ENCODE measurements at regions not wholly inside any gene's neighbourhood (a gene's known extent, or its start where the extent isn't known, plus 50 kb on each side); places are given as distances from the start of the nearest gene placed in this dataset.

- TF ChIP-seq CTCF (IDR thresholded peaks at IDR 0.05): no peak
- DNase-seq (ENCODE audit: low spot score) (no peak), ATAC-seq (ENCODE audit: low FRiP score) (no peak)
These were observed 274.4 kb downstream of the IPMK start for GRCh38 chr10:57993302-57993701.

- DNase-seq (ENCODE audit: low spot score) (no peak), ATAC-seq (ENCODE audit: low FRiP score) (peak; percentile 92)
- no peak for TF ChIP-seq CTCF (IDR thresholded peaks at IDR 0.05)
These were observed 275.2 kb downstream of the IPMK start for GRCh38 chr10:57992321-57993077.

- TF ChIP-seq CTCF (IDR thresholded peaks at IDR 0.05): no peak
- DNase-seq (ENCODE audit: low spot score): no peak
- ATAC-seq (ENCODE audit: low FRiP score): no peak
These were observed 278.7 kb downstream of the IPMK start for GRCh38 chr10:57988964-57989363.

DNA sequence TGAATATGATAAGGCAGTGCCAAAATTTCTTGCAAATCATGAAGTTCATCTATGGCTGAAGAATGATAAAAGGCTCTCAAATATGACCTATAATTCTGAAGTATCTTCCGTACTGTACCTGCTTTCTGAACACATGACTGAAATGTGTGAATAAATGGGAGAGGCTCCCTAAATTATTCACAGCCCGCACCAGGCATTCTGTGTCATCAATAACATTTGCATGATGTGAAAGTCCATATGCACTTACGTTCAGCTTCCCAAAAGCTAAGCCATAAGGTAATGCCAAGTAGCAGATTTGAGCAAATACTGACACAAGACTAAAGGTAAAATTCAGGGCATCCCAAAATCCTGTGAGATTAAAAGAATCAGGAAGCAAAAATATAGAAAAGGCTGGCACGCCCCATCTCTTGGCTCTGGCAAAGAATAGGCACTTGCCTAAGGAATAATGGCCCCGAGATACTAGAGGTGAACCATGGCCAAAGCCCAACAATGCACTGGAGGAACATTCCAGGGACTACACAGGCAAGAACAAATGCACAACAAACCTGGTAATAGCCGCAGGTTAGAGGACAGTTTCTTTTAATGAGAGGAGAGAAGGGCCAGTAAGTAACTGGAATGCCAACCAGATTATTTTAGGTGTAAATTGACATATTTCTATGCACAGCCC, 280.5 kb downstream of the IPMK start:
- no peak for TF ChIP-seq CTCF (IDR thresholded peaks at IDR 0.05)
- ATAC-seq (ENCODE audit: low FRiP score) (no peak), DNase-seq (ENCODE audit: low spot score) (no peak)

GRCh38 chr10:57986422-57986821, 281.3 kb downstream of the IPMK start:
- no peak for DNase-seq (ENCODE audit: low spot score)
- no peak for ATAC-seq (ENCODE audit: low FRiP score)
- no peak for TF ChIP-seq CTCF (IDR thresholded peaks at IDR 0.05)

- no peak for ATAC-seq (ENCODE audit: low FRiP score)
- DNase-seq (ENCODE audit: low spot score): no peak
- no peak for TF ChIP-seq CTCF (IDR thresholded peaks at IDR 0.05)
These were observed 284.4 kb downstream of the IPMK start for GRCh38 chr10:57983281-57983791.

DNA sequence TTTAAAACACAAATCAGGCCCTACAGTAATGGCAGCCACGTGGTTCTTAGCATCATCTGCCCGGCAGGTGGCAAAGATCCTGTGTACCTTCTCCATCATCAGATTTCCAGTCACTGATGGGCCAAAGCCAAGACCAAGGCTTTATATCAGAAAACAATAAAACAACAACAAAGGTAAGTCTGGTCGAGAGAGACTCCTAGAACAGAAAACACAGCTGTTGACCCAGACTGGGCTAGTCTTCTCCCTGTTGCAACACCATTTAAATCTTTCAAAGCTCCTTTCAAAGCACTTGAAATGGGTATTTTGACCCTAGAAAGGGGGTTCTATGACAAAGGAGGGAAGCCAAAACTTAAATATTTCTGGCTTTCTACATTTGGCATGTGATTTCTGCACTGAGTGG, 285.6 kb downstream of the IPMK start:
- no peak for ATAC-seq (ENCODE audit: low FRiP score)
- TF ChIP-seq CTCF (IDR thresholded peaks at IDR 0.05): no peak

More for the DNA sequence above, 285.6 kb downstream of the IPMK start:
- no peak for DNase-seq (ENCODE audit: low spot score)
